Testis (tissue), 2 donors: ENCODE measurements at regions not wholly inside any gene's neighbourhood (a gene's known extent, or its start where the extent isn't known, plus 50 kb on each side); places are given as distances from the start of the nearest gene placed in this dataset.

Experiments used
- DNase-seq: peaks from one replicate; pipeline ENCODE4 v3.0.0-alpha.2; 2019
- H3K27ac ChIP-seq, 2 donors: fragments of 200-600 bp; sonication (generic); one replicate each; pipeline ENCODE4 v1.5.1; 2019
- H3K27me3 ChIP-seq: fragments of 200-600 bp; sonication (generic); one replicate; pipeline ENCODE4 v1.5.1; 2019
- H3K36me3 ChIP-seq: fragments of 200-600 bp; sonication (generic); one replicate; pipeline ENCODE4 v1.5.1; 2017; ENCODE audit warnings: low read depth; ENCODE audit errors: missing control alignments
- H3K4me1 ChIP-seq: fragments of 200-600 bp; sonication (generic); one replicate; pipeline ENCODE4 v1.5.1; 2019
- H3K4me3 ChIP-seq, 2 donors: fragments of 200-600 bp; sonication (generic); one replicate each; pipeline ENCODE4 v1.5.1; 2017 to 2019
- H3K9me3 ChIP-seq: fragments of 200-600 bp; sonication (generic); one replicate; pipeline ENCODE4 v1.5.1; 2017
- CTCF ChIP-seq, 3 experiments: fragments of 450-650 bp in 2 of 3; fragments of 200-600 bp in 1 of 3; sonication (generic) in 1 of 3; IDR thresholded peaks; one replicate each; pipeline ENCODE4 v1.5.1; 2016 to 2019; ENCODE audit warnings: antibody characterized with exemption in 3 of 3, mild to moderate bottlenecking in 2 of 3, moderate library complexity in 1 of 3
- POLR2A ChIP-seq: fragments of 450-650 bp; IDR thresholded peaks from one replicate; pipeline ENCODE4 v1.6.1; 2017; ENCODE audit warnings: antibody characterized with exemption, mild to moderate bottlenecking, moderate library complexity
- WGBS, 2 donors: methylation state at CpG; one replicate each; pipeline ENCODE4 v1.1.5; 2018; 5-methylcytosine and 5-hydroxymethylcytosine counted together
- intact Hi-C: fragments of 100-400 bp; cut with DNase I; formaldehyde crosslinking; loops from one replicate; pipeline ENCODE4 v1.15.1; 2023; ENCODE audit warnings: low total_unique reads

GRCh38 chr4:86500527-86500926, 93.6 kb upstream of the PTPN13 start:
- no peak overlapping the region for H3K27ac ChIP-seq
- DNase-seq: no peak
- peaks cover 14% of the 10 kb centered on the region for H3K4me1 ChIP-seq
- no peak for TF ChIP-seq POLR2A
- no peak for TF ChIP-seq CTCF (IDR thresholded peaks at IDR 0.05)
- H3K4me3 ChIP-seq: no peak overlapping the region
- no peaks in the 10 kb centered on the region for H3K27me3 ChIP-seq
- no peaks in the 10 kb centered on the region for H3K36me3 ChIP-seq
- H3K9me3 ChIP-seq: no peaks in the 10 kb centered on the region
- intact Hi-C loops: no loop called here

GRCh38 chr4:86502081-86502480, 92.0 kb upstream of the PTPN13 start:
- Histone ChIP-seq H3K4me3 (no peak overlapping the region), H3K27me3 (no peaks in the 10 kb centered on the region), H3K27ac (no peak overlapping the region), H3K9me3 (no peaks in the 10 kb centered on the region), H3K36me3 (no peaks in the 10 kb centered on the region), H3K4me1 (peaks cover 14% of the 10 kb centered on the region)
- intact Hi-C loops: no loop called here
- DNase-seq: no peak
- WGBS, 2 donors: 80 to 96% methylated on average over 2 of the region's 2 CpGs
- no peak for TF ChIP-seq CTCF (IDR thresholded peaks at IDR 0.05)
- no peak for TF ChIP-seq POLR2A

- 42 to 43% methylated on average over 1 of the region's 1 CpG for WGBS, 2 donors
- DNase-seq: no peak
- no peaks in the 10 kb centered on the region for H3K36me3 ChIP-seq
- H3K27me3 ChIP-seq: no peaks in the 10 kb centered on the region
- H3K9me3 ChIP-seq: no peaks in the 10 kb centered on the region
- intact Hi-C loops: no loop called here
- H3K4me1 ChIP-seq: peaks cover 8% of the 10 kb centered on the region
- H3K4me3 ChIP-seq: no peak overlapping the region
- TF ChIP-seq CTCF (IDR thresholded peaks at IDR 0.05): no peak
- TF ChIP-seq POLR2A: no peak
- H3K27ac ChIP-seq: no peak overlapping the region
Observed at GRCh38 chr4:86506591-86506990, 87.5 kb upstream of the PTPN13 start.

- no peak for DNase-seq
Observed at GRCh38 chr4:86508436-86508835, 85.7 kb upstream of the PTPN13 start.

More at GRCh38 chr4:86508436-86508835, 85.7 kb upstream of the PTPN13 start:
- Histone ChIP-seq H3K36me3 (no peaks in the 10 kb centered on the region), H3K27me3 (no peaks in the 10 kb centered on the region), H3K4me3 (no peak overlapping the region), H3K27ac (no peak overlapping the region), H3K4me1 (peaks cover 8% of the 10 kb centered on the region), H3K9me3 (no peaks in the 10 kb centered on the region)
- WGBS, 2 donors: 32 to 38% methylated on average over 3 of the region's 3 CpGs
- intact Hi-C loops: no loop called here
- TF ChIP-seq CTCF (IDR thresholded peaks at IDR 0.05) (no peak), POLR2A (no peak)
